OCI-LY1 (cell line): ENCODE measurements at regions not wholly inside any gene's neighbourhood (a gene's known extent, or its start where the extent isn't known, plus 50 kb on each side); places are given as distances from the start of the nearest gene placed in this dataset.

Source experiments
- H2AFZ ChIP-seq: fragments of 200-600 bp; sonication (generic), shearing (Covaris generic); 2 replicates; pipeline ENCODE4 v1.6.0; 2014; ENCODE audit warnings: antibody characterized with exemption, mild to moderate bottlenecking, low read length
- H3F3A ChIP-seq: fragments of 200-600 bp; sonication (generic), shearing (Covaris generic); 2 replicates; pipeline ENCODE4 v1.6.0; 2014; ENCODE audit warnings: mild to moderate bottlenecking, antibody characterized with exemption, low read length, moderate library complexity; ENCODE audit not compliant: insufficient read depth
- H3K27ac ChIP-seq: fragments of 200-600 bp; sonication (generic); 2 replicates; pipeline ENCODE4 v1.5.1; 2014; ENCODE audit warnings: low read length, mixed run types, mild to moderate bottlenecking, low read depth; ENCODE audit not compliant: poor library complexity, severe bottlenecking
- H3K27me3 ChIP-seq: fragments of 200-600 bp; sonication (generic); 2 replicates; pipeline ENCODE4 v1.6.0; 2014; ENCODE audit warnings: antibody characterized with exemption, mild to moderate bottlenecking, low read length, moderate library complexity; ENCODE audit not compliant: insufficient read depth
- H3K36me3 ChIP-seq: fragments of 200-600 bp; sonication (generic); 2 replicates; pipeline ENCODE4 v1.6.1; 2014; ENCODE audit warnings: mild to moderate bottlenecking, antibody characterized with exemption, low read length, moderate library complexity, mixed read lengths; ENCODE audit not compliant: insufficient read depth
- H3K4me1 ChIP-seq: fragments of 200-600 bp; sonication (generic); 2 replicates; pipeline ENCODE4 v1.5.1; 2014; ENCODE audit warnings: mild to moderate bottlenecking, low read length, moderate library complexity; ENCODE audit not compliant: insufficient read depth, severe bottlenecking
- H3K4me2 ChIP-seq: fragments of 200-600 bp; sonication (generic), shearing (Covaris generic); 2 replicates; pipeline ENCODE4 v1.6.1; 2014; ENCODE audit warnings: low read length
- H3K4me3 ChIP-seq: fragments of 200-600 bp; sonication (generic); 2 replicates; pipeline ENCODE4 v1.5.1; 2014; ENCODE audit warnings: low read length, low read depth, mild to moderate bottlenecking, mixed read lengths; ENCODE audit not compliant: poor library complexity, severe bottlenecking
- H3K79me2 ChIP-seq: fragments of 200-600 bp; shearing (Covaris generic); 2 replicates; pipeline ENCODE4 v1.6.1; 2016; ENCODE audit warnings: mixed run types, low read length, mixed read lengths; ENCODE audit not compliant: insufficient read depth
- H3K9ac ChIP-seq: fragments of 200-600 bp; sonication (generic), shearing (Covaris generic); 2 replicates; pipeline ENCODE4 v1.6.1; 2014; ENCODE audit warnings: mild to moderate bottlenecking, low read length, mixed read lengths
- H3K9me2 ChIP-seq: fragments of 200-600 bp; sonication (generic), shearing (Covaris generic); 2 replicates; pipeline ENCODE4 v1.6.1; 2014; ENCODE audit warnings: low read depth, mild to moderate bottlenecking, low read length, mixed read lengths
- H3K9me3 ChIP-seq: fragments of 200-600 bp; shearing (Covaris generic); 2 replicates; pipeline ENCODE4 v1.6.1; 2014; ENCODE audit warnings: low read length, mixed read lengths
- H4K20me1 ChIP-seq: fragments of 200-600 bp; sonication (generic), shearing (Covaris generic); 2 replicates; pipeline ENCODE4 v1.6.0; 2016; ENCODE audit warnings: mild to moderate bottlenecking, low read length; ENCODE audit not compliant: insufficient read depth
- EZH2 ChIP-seq: fragments of 200-600 bp; sonication (generic), shearing (Covaris generic); IDR thresholded peaks from 2 replicates; pipeline ENCODE4 v1.8.0; 2017; ENCODE audit warnings: borderline replicate concordance, mixed run types, mild to moderate bottlenecking, antibody characterized with exemption, low read length, moderate library complexity, mixed read lengths
- TF ChIP-seq, protein P1 (sequence below): fragments of 200-600 bp; sonication (generic), shearing (Covaris generic); IDR thresholded peaks from 2 replicates; pipeline ENCODE4 v1.5.1; 2017; ENCODE audit warnings: mild to moderate bottlenecking, antibody characterized with exemption, low read length, moderate library complexity, mixed read lengths

DNA sequence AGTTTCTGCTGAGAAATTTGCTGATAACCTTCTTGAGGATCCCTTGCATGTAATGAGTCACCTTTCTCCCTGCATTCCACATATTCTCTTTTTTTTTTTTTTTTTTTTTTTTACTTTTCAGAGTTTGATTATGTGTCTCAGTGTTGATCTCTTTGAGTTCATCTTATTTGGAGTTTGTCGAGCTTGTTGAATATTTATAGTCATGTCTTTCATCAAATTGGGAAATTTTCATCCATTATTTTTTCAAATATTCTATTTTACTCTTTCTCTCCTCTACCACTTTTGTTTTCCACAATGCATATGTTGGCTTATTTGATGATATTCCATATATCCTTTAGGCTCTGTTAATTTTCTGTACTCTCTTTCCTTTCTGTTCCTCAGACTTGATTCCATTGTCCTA lies 136.1 kb downstream of the MAD2L1 start:
- no peak overlapping the region for H3K27ac ChIP-seq
- H2AFZ ChIP-seq: no peak overlapping the region
- no peak overlapping the region for H3K4me3 ChIP-seq
- H3K36me3 ChIP-seq: no peaks in the 10 kb centered on the region
- H3K9ac ChIP-seq: no peak overlapping the region
- no peaks in the 10 kb centered on the region for H3F3A ChIP-seq
- H3K27me3 ChIP-seq: no peaks in the 10 kb centered on the region
- H4K20me1 ChIP-seq: no peaks in the 10 kb centered on the region
- no peaks in the 10 kb centered on the region for H3K9me2 ChIP-seq
- no peak overlapping the region for H3K4me2 ChIP-seq
- no peaks in the 10 kb centered on the region for H3K79me2 ChIP-seq
- H3K4me1 ChIP-seq: no peaks in the 10 kb centered on the region
- TF ChIP-seq EZH2: no peak
- TF ChIP-seq, protein P1, sequence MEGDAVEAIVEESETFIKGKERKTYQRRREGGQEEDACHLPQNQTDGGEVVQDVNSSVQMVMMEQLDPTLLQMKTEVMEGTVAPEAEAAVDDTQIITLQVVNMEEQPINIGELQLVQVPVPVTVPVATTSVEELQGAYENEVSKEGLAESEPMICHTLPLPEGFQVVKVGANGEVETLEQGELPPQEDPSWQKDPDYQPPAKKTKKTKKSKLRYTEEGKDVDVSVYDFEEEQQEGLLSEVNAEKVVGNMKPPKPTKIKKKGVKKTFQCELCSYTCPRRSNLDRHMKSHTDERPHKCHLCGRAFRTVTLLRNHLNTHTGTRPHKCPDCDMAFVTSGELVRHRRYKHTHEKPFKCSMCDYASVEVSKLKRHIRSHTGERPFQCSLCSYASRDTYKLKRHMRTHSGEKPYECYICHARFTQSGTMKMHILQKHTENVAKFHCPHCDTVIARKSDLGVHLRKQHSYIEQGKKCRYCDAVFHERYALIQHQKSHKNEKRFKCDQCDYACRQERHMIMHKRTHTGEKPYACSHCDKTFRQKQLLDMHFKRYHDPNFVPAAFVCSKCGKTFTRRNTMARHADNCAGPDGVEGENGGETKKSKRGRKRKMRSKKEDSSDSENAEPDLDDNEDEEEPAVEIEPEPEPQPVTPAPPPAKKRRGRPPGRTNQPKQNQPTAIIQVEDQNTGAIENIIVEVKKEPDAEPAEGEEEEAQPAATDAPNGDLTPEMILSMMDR: no peak
- no peaks in the 10 kb centered on the region for H3K9me3 ChIP-seq

DNA sequence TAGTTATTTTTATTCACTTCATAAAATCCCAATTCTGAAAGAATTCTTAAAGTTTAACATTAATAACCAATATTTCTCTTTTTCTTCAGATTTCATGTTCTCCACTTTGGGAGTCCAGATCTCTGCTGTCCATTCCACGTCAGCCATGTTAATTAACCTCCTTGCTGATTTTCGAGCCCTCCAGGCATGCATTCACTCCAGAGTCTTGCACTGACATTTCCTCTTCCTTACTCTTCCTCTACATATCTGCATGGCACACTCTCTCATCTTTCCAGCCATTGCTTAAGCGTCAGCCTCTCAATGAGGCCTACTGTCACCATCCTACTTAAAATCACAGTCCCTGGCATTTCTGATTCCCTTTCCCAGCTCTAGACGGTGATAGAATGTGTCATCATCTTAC lies 144.8 kb downstream of the MAD2L1 start:
- Histone ChIP-seq H3K36me3 (no peaks in the 10 kb centered on the region), H3K4me2 (no peak overlapping the region), H3K4me1 (no peaks in the 10 kb centered on the region), H3K79me2 (no peaks in the 10 kb centered on the region), H3K4me3 (no peak overlapping the region), H3K9me3 (no peaks in the 10 kb centered on the region), H2AFZ (no peak overlapping the region), H4K20me1 (no peaks in the 10 kb centered on the region), H3K9me2 (no peaks in the 10 kb centered on the region), H3K9ac (no peak overlapping the region), H3K27me3 (no peaks in the 10 kb centered on the region), H3K27ac (no peak overlapping the region), H3F3A (no peaks in the 10 kb centered on the region)
- no peak for TF ChIP-seq EZH2
- TF ChIP-seq, protein P1: no peak

DNA sequence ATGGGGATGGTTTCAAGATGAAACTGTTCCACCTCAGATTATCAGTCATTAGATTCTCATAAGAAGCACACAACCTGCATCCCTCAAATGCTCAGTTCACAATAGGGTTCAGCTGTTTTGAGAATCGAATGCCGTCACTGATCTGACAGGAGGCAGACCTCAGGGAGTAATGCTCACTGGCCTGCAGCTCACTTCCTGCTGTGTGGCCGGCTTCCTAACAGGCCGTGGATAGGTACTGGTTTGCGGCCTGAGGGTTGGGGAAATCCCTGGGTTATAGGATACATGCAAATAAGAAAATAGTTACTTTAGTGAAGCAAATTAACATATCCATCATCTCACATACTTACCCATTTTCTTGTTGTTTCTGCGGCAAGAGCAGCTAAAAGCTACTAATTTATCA lies 160.4 kb downstream of the MAD2L1 start:
- Histone ChIP-seq H3K9ac (no peak overlapping the region), H3K27ac (no peak overlapping the region), H4K20me1 (no peaks in the 10 kb centered on the region), H3K4me2 (no peak overlapping the region), H3K9me3 (no peaks in the 10 kb centered on the region), H3K79me2 (no peaks in the 10 kb centered on the region), H3K9me2 (no peaks in the 10 kb centered on the region), H3K4me3 (no peak overlapping the region), H2AFZ (no peak overlapping the region), H3K36me3 (no peaks in the 10 kb centered on the region), H3K27me3 (no peaks in the 10 kb centered on the region), H3K4me1 (no peaks in the 10 kb centered on the region), H3F3A (no peaks in the 10 kb centered on the region)
- TF ChIP-seq, protein P1: no peak
- no peak for TF ChIP-seq EZH2
